ENCODE measurements at regions not wholly inside any gene's neighbourhood (a gene's known extent, or its start where the extent isn't known, plus 50 kb on each side); places are given as distances from the start of the nearest gene placed in this dataset.

GRCh38 chr2:33680644-33681363 lies 81.7 kb upstream of the FAM98A start (continued):
- TF ChIP-seq SMC3 (IDR thresholded peaks at IDR 0.05; ENCODE audit: low read depth, low read length) (no peak), MXI1 (IDR thresholded peaks at IDR 0.05; ENCODE audit: low read depth, low read length) (no peak), FOXJ3 (CRISPR knock-in tag; IDR thresholded peaks at IDR 0.05) (no peak), ELF1 (IDR thresholded peaks at IDR 0.05) (no peak), EP300 (IDR thresholded peaks at IDR 0.05; ENCODE audit: borderline replicate concordance in 1 of 2, low read depth in 1 of 2, low read length in 1 of 2) (no peak), POLR2AphosphoS5 (IDR thresholded peaks at IDR 0.05; ENCODE audit: low read depth, low read length) (no peak), NFIC (IDR thresholded peaks at IDR 0.05; ENCODE audit: borderline replicate concordance) (no peak), SIN3A (IDR thresholded peaks at IDR 0.05; ENCODE audit: borderline replicate concordance, low read depth, low read length) (no peak), TAF1 (IDR thresholded peaks at IDR 0.05; ENCODE audit: borderline replicate concordance, low read depth, low read length) (no peak)

GRCh38 chr2:33678436-33678835 lies 79.3 kb upstream of the FAM98A start:
- Histone ChIP-seq H3K4me1 (ENCODE audit: control insufficient read depth in 1 of 2, insufficient read depth in 2 of 2, low read depth in 1 of 2, low read length in 1 of 2) (no peaks in the 10 kb centered on the region), H3K9ac (no peak overlapping the region), H3K27me3 (ENCODE audit: insufficient read depth) (no peaks in the 10 kb centered on the region), H3K79me2 (ENCODE audit: insufficient read depth) (no peaks in the 10 kb centered on the region), H3F3A (replicated peaks; ENCODE audit: insufficient read depth) (no peaks in the 10 kb centered on the region), H4K20me1 (ENCODE audit: insufficient read depth) (no peaks in the 10 kb centered on the region), H3K4me2 (no peak overlapping the region), H3K27ac (ENCODE audit: low read depth in 2 of 2, low read length in 1 of 2) (no peak overlapping the region), H2AFZ (ENCODE audit: low read depth) (no peak overlapping the region), H3K9me3 (no peaks in the 10 kb centered on the region), H3K4me3 (ENCODE audit: low read depth in 2 of 2, low read length in 1 of 2) (no peak overlapping the region), H3K36me3 (replicated peaks in 1 of 2; ENCODE audit: control insufficient read depth in 1 of 2, insufficient read depth in 2 of 2, low read length in 1 of 2) (no peaks in the 10 kb centered on the region), H3K9me2 (no peaks in the 10 kb centered on the region)
- ChIA-PET POLR2A (interaction anchor here (0.6 kb wide), 1 partner anchor 95 kb away, joined by 4 read pairs; no protein-coding TSS in a partner anchor), CTCF (no interaction called here)
- 0% methylated on average over 1 of the region's 1 CpG for WGBS (ENCODE audit: low lambda C conversion rate)
- no peak for TF ChIP-seq GATA2 (CRISPR knock-in tag; IDR thresholded peaks at IDR 0.05)
- no peak for TF ChIP-seq FOSL2 (IDR thresholded peaks at IDR 0.05; ENCODE audit: borderline replicate concordance, low read depth)
- no peak for TF ChIP-seq TEAD4 (IDR thresholded peaks at IDR 0.05; ENCODE audit: borderline replicate concordance, insufficient read depth)
- no peak for TF ChIP-seq SIN3A (IDR thresholded peaks at IDR 0.05; ENCODE audit: borderline replicate concordance, low read depth, low read length)
- no peak for TF ChIP-seq CHD2 (IDR thresholded peaks at IDR 0.05; ENCODE audit: low read length, partially characterized antibody)
- no peak for TF ChIP-seq PBX3 (IDR thresholded peaks at IDR 0.05)
- no peak for TF ChIP-seq POLR2AphosphoS5 (IDR thresholded peaks at IDR 0.05; ENCODE audit: low read depth, low read length)
- no peak for TF ChIP-seq RFX5 (IDR thresholded peaks at IDR 0.05; ENCODE audit: low read length)
- no peak for TF ChIP-seq RXRA (IDR thresholded peaks at IDR 0.05; ENCODE audit: borderline replicate concordance, low read depth)
- TF ChIP-seq MAX (IDR thresholded peaks at IDR 0.05; ENCODE audit: low read depth) = no peak
- no peak for TF ChIP-seq FOXM1 (IDR thresholded peaks at IDR 0.05; ENCODE audit: low read depth)
- no peak for TF ChIP-seq YY1 (IDR thresholded peaks at IDR 0.05; ENCODE audit: low read depth)
- no peak for TF ChIP-seq FOXJ3 (CRISPR knock-in tag; IDR thresholded peaks at IDR 0.05)
- TF ChIP-seq TAF1 (IDR thresholded peaks at IDR 0.05; ENCODE audit: borderline replicate concordance, low read depth, low read length) = no peak
- TF ChIP-seq USF1 (IDR thresholded peaks at IDR 0.05; ENCODE audit: borderline replicate concordance, low read depth) = no peak
- no peak for TF ChIP-seq IRF3 (IDR thresholded peaks at IDR 0.05; ENCODE audit: low read depth, low read length)
- TF ChIP-seq SMC3 (IDR thresholded peaks at IDR 0.05; ENCODE audit: low read depth, low read length) = no peak
- TF ChIP-seq REST (IDR thresholded peaks at IDR 0.05; ENCODE audit: low read depth, low read length) = no peak
- TF ChIP-seq RAD21 (IDR thresholded peaks at IDR 0.05; ENCODE audit: low read length) = no peak
- no peak for TF ChIP-seq NFIC (IDR thresholded peaks at IDR 0.05; ENCODE audit: borderline replicate concordance)
- no peak for DNase-seq

Measured in SK-N-SH (cell line).